NCI-H1105 (cell line): ENCODE measurements at regions not wholly inside any gene's neighbourhood (a gene's known extent, or its start where the extent isn't known, plus 50 kb on each side); places are given as distances from the start of the nearest gene placed in this dataset.
"Not testable (repeated sequence)": the region's sequence is repeated elsewhere in the genome, so short reads cannot be mapped to it uniquely, and the experiment has no call there.

Experiments used
- DNase-seq: peaks from one replicate; lab custom pipeline; 2025; lab: John Stamatoyannopoulos, UW

DNA sequence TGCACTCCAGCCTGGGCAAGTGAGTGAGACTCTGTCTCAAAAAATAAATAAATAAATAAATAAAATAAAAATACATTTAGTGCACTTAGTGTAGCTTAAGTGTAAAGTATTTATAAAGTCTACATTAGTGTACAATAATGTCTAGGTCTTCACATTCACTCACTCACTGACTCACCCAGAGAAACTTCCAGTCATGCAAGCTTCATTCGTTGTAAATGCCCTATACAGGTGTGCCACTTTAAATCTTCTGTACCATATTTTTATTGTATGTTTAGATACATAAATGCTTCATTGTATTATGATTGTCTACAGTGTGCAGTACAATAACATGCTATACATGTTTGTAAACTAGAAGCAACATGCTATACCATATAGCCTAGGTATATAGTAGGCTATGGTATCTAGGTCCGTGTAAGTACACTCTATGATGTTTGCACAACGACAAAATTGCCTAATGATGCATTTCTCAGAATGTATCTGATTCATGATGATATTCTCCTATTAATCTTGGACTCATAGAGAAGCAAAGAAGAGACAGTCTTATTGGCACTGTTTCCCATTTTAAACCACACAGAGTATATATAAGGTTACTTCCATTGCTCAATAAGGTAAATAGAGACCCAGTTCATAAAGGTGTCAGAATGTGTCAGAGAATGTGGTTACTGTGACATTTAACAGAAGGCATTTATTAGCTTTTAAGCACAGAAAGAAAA is 1314.9 kb downstream of the CDH11 start:
- no peak for DNase-seq

DNA sequence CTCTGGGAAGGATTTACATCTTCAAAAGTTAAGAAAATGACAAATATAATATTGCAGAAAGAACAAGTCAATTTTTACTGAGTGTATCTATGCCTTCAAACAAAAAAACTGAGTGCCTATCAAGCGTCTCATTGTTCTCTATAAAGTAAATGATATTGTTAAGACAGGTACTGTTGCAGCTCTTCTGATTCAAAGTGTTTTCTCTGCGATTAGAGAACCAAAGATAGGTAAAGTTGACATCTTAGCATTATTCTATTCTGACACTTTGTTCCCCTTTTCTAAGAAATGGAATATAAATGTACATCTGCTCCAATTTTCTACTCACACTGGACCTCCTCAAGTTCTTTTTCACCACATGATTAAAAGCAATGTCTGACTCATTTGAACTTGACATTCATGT is 1317.7 kb downstream of the CDH11 start:
- DNase-seq, result no peak

- no peak for DNase-seq
These were observed 1332.3 kb downstream of the CDH11 start for GRCh38 chr16:63789603-63790002.

GRCh38 chr16:63787014-63787413 is 1334.8 kb downstream of the CDH11 start:
- no peak for DNase-seq

DNA sequence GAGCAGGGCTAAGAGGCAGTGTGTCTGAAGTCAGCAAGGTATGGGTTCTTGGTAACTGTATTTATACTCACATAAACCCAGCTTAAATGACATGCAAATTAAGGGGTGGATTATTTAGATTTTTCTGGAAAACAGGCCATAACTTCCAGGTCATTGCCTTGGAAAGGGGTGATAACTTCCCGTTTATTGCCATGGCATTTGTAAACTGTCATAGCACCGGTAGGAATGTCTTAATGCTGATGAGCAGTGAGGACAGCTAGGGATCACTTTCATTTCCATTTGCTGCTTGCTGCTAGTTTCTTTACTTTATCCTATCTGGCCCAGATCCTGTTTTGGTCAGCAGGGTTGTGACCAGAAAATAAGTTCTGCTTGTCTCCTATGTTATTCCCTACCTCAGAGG is 1336.7 kb downstream of the CDH11 start:
- DNase-seq, result no peak

DNA sequence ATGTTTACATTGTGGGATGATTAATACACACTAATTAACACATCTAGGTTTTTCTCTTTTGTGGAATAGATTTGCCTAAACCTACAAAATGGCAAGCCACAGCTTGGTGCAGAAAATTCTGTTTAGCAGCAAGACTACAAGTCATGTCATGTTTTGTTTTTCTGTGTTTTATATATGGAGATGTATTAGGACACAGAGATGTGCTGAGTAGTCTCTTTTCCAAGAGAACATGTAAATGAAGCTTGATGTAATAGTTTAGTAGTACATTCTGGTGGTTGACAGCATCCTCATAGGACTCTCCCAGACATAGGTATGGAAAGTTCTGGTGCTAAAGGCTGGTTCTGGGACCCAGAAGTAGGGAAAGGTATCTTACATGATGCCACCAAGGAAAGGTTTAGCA is 1345.4 kb downstream of the CDH11 start:
- no peak for DNase-seq

DNA sequence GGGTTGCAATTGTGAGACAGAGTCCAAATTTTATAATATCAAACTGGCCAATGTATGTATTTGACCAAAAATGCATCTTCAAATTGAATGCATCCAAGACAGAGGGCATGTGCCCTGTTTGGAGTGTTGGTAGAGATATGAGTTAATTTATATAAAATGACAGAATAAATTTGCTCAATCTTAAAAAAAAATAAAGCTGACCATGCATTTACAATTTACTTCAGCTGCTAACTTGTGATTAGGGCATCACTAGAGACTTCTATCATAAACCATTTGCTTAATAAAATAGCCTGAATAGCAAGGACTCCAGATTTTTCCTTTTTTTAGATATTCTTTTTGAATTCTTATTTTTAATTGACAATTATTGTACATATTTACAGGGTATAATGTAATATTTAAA is 1345.8 kb downstream of the CDH11 start:
- no peak for DNase-seq

DNA sequence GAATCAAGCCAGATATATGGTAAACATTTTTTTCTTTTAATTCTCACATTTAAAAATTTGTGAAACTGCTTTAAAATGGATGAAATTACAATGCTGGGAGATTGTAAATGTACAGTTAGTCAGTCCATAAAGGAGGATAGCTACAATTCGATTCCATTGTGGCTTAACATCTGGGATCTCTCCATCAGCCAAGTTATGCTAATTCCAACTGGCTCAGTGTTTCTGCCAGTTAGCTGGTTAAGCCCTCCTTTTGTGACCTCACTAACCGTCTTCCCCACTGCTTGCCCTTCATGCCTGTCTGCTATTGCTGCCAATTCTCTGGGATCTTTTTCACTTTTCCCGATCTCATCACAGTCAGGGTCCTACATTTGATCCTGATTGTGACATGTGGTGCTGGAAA is 1347.6 kb downstream of the CDH11 start:
- no peak for DNase-seq

- no peak for DNase-seq
These were observed 1352.7 kb downstream of the CDH11 start for GRCh38 chr16:63769211-63769610.

DNA sequence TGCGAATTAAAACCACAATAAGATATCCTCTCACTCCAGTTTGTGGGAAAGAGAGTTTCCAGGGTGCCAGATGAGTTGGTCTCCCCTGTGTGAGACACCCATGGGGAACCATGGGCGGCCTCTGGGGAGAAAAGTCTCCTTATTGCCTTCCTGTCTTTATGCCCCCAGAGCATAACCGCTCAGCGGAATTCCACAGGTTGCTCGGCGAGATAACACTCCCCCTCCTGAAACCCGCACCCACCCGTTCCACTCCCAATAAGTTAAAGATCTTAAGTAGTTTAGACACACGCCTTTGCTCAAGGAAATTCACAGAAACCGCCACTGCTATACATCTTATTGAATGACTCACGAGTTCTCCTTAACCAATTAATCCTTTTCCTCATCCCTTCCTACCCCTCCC is 1361.6 kb downstream of the CDH11 start:
- not testable (repeated sequence) for DNase-seq

GRCh38 chr16:63752347-63752746 is 1369.5 kb downstream of the CDH11 start:
- DNase-seq, result no peak

- no peak for DNase-seq
These were observed 1372.6 kb downstream of the CDH11 start for GRCh38 chr16:63749276-63749675.

DNA sequence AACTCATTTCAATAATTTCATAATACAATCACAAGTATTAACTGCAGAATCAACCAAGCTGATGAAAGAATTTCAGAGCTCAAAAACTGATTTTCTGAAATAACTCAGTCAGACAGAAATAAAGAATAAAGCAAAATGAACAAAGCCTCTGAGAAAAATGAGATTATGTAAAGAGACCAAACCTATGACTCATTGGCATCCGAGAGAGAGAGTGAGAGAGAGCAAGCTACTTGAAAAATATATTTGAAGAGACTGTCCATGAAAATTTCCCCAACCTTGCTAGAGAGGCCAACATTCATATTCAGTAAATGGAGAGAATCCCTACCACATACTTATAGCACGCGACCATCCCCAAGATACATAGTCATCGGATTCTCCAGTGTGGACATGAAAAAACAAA is 1376.4 kb downstream of the CDH11 start:
- DNase-seq, result no peak

DNA sequence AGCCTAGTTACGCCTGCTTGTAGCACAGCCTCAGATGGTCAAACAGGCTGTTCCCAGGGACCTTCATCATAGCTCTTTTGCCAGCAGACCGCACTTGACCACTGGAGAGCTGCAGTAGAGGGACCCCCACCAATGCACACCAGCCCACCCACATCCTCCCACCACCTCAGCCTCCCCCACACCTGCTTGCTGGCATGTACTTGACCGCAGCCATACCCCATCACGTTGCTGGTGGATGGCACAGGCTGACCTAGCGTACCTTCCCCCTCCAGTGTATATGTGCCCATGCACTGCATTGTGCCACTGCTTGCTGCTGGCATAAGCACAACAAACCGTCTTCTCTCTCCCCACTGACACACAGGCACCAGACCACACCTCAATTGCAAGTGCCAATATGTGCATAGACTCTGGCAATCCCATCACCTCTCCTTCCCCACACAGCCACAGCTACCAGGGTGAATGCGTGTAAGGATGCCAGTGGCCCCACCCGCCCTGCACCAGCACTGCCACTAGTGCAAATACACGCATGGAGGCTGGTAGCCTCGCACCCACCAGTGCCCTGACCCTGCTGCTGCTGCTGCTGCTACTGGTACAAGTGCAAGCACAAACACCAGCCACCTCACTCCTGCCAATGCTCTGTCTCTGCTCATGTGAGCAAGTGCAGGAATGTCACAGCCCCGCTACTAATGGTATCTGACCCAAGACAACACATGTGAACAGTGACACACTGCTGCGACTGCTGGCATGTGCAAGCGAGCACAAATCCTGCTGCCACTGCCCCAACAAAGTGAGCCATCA is 1377.6 kb downstream of the CDH11 start:
- no peak for DNase-seq

- DNase-seq, result no peak
These were observed 1379.7 kb downstream of the CDH11 start for GRCh38 chr16:63742150-63742549.

DNA sequence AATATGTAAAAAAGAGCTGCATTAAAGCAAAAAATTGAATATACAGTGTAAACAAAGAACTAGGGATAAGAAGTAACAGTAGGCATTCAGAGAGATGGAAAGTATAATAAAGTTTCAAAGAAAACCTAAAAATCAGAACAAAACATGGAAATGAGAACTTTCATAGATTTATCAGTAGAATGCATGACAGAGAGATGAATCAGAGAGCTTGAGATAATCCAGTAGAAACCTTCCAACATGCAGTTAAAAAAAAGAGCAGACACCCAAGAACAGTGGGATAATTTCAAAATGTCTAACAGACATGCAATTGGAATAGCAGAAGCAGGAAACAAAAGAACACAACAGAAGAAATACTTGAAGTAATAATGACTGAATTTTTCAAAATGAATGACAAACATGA is 1384.2 kb downstream of the CDH11 start:
- DNase-seq, result no peak

- DNase-seq, result no peak
These were observed 1386.4 kb downstream of the CDH11 start for GRCh38 chr16:63735456-63735855.

- no peak for DNase-seq
These were observed 1401.0 kb downstream of the CDH11 start for GRCh38 chr16:63720848-63721247.

- DNase-seq, result no peak
These were observed 1401.9 kb downstream of the CDH11 start for GRCh38 chr16:63719926-63720325.

- no peak for DNase-seq
These were observed 1404.1 kb downstream of the CDH11 start for GRCh38 chr16:63717806-63718205.

GRCh38 chr16:63714876-63715275 is 1407.0 kb downstream of the CDH11 start:
- DNase-seq, result no peak

DNA sequence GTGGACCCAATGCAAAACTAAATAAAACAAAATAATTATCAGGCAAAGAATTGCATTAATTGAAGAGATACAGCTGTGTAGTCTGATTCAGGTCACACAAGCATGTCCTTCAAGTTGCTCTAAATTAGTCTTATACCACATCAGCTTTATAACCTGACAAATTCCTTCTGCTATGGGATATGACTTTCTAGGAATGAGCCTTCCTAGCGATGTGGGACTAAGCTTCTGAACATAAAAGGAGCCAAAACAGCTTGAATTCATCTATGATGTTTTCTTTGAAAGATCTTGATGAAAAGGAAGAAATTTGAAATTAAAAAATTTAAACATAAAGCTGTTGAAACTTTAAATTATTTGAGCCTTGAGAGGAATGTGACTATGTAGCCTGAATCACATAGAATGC is 1409.1 kb downstream of the CDH11 start:
- DNase-seq, result no peak

DNA sequence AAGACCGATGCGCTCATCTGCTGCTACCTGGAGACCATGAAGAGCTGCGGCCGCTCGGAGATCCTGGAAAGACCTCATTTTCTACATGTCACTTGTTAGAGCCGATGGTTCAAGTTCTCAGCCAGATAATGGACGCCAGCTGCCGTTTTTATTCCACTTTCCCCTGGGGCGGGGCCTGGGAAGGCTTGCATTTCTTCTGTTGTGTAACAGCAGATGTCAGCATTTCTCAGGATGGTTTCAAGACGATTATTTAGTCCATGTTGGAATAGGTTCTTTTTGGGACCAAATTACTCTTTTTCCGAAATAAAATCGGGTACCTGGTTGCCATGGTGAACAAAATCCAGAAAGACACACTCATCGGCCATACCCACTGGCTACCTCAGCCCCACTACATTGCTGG is 1418.3 kb downstream of the CDH11 start:
- no peak for DNase-seq
